K562 (cell line): ENCODE measurements at regions not wholly inside any gene's neighbourhood (a gene's known extent, or its start where the extent isn't known, plus 50 kb on each side); places are given as distances from the start of the nearest gene placed in this dataset.
A peak's percentile ranks its signal among the peaks of the same experiment; 100 is the strongest.

Source experiments
- ATAC-seq: fragments of 200-7000 bp; cut with Tn5 transposase; 3 replicates; pipeline ENCODE4 v1.9.1; 2020; ENCODE audit warnings: moderate library complexity
- BruUV-seq: library from RNA; stranded (reverse); fragments of 400-500 nt; replicated peaks from 2 replicates; lab custom pipeline; 2021; lab: Mats Ljungman, UMichigan
- CTCF ChIA-PET: fragments of 300-600 bp; formaldehyde crosslinking; extraction: SDS; loops from one replicate; lab custom pipeline; 2021; ENCODE audit warnings: low intra/inter-chr PET ratio; lab: Yijun Ruan, JAX
- POLR2A ChIA-PET: fragments of 300-600, 350-650 bp; sonication (Branson Sonifier 250); formaldehyde crosslinking; extraction: SDS; loops from one replicate; lab custom pipeline; 2021; ENCODE audit warnings: antibody characterized with exemption, inconsistent platforms; lab: Yijun Ruan, JAX
- DNase-seq, 4 experiments: peaks; one replicate each; pipeline versions ENCODE4 v3.0.0 to v3.0.0-alpha.2; 2011 to 2018; ENCODE audit warnings: low spot score in 3 of 4, mixed read lengths in 3 of 4; ENCODE audit errors: extremely low read depth in 1 of 4
- FAIRE-seq: peaks from 2 replicates; lab custom pipeline; 2011; peaks lifted over from hg19 to GRCh38; lab: Jason Lieb, UNC
- H2AFZ ChIP-seq: 2 replicates; pipeline ENCODE4 v1.6.0; 2011; ENCODE audit warnings: low read depth, low read length, control low read depth, inconsistent platforms
- H3K27ac ChIP-seq: fragments of 200-600 bp; 3 replicates; pipeline ENCODE4 v1.8.0; 2011; ENCODE audit warnings: low read depth, mild to moderate bottlenecking, control low read depth, inconsistent platforms, low read length, moderate library complexity, mixed read lengths; ENCODE audit errors: extremely low read depth
- H3K27me3 ChIP-seq, 2 experiments: fragments of 300-600 bp in 1 of 2; 2 replicates in 1 of 2; 3 replicates in 1 of 2; pipeline versions ENCODE4 v1.6.0 to v1.8.0; 2011; ENCODE audit warnings: inconsistent platforms in 2 of 2, low read length in 2 of 2, mild to moderate bottlenecking in 1 of 2, mixed read lengths in 1 of 2, moderate library complexity in 1 of 2; ENCODE audit not compliant: control insufficient read depth in 2 of 2, insufficient read depth in 2 of 2
- H3K36me3 ChIP-seq: fragments of 300-600 bp; 3 replicates; pipeline ENCODE4 v1.8.0; 2011; ENCODE audit warnings: mild to moderate bottlenecking, low read length, inconsistent platforms; ENCODE audit not compliant: control insufficient read depth, insufficient read depth
- H3K4me1 ChIP-seq, 2 experiments: fragments of 200-600 bp in 1 of 2; replicated peaks in 1 of 2; 2 replicates in 1 of 2; 3 replicates in 1 of 2; pipeline versions ENCODE4 v1.5.1 to v1.8.0; 2011; ENCODE audit warnings: inconsistent platforms in 2 of 2, low read length in 2 of 2, mild to moderate bottlenecking in 1 of 2, mixed read lengths in 1 of 2, moderate library complexity in 1 of 2; ENCODE audit not compliant: control insufficient read depth in 2 of 2, insufficient read depth in 2 of 2
- H3K4me2 ChIP-seq: 2 replicates; pipeline ENCODE4 v1.6.1; 2011; ENCODE audit warnings: low read length, control low read depth, inconsistent platforms, mixed read lengths; ENCODE audit not compliant: insufficient read depth
- H3K4me3 ChIP-seq: fragments of 200-600 bp; sonication (generic), shearing (Covaris generic); 2 replicates; pipeline ENCODE4 v1.5.1; 2016; ENCODE audit warnings: control low read depth, inconsistent platforms
- H3K79me2 ChIP-seq: fragments of 200-600 bp; 3 replicates; pipeline ENCODE4 v1.8.0; 2011; ENCODE audit warnings: low read length, inconsistent platforms; ENCODE audit not compliant: control insufficient read depth, insufficient read depth
- H3K9ac ChIP-seq, 2 experiments: 2 replicates each; pipeline versions ENCODE4 v1.6.0 to v1.6.1; 2011; ENCODE audit warnings: low read depth in 2 of 2, low read length in 2 of 2, control low read depth in 1 of 2, inconsistent platforms in 1 of 2, mild to moderate bottlenecking in 1 of 2, mixed read lengths in 1 of 2; ENCODE audit not compliant: insufficient read depth in 1 of 2
- H3K9me1 ChIP-seq: one replicate; pipeline ENCODE4 v1.6.0; 2011; ENCODE audit warnings: inconsistent platforms, mild to moderate bottlenecking, low read length, moderate library complexity; ENCODE audit not compliant: control insufficient read depth, insufficient read depth
- H3K9me3 ChIP-seq: replicated peaks from 2 replicates; pipeline ENCODE4 v1.5.1; 2011; ENCODE audit warnings: low read depth, low read length, inconsistent platforms; ENCODE audit not compliant: control insufficient read depth, insufficient read depth
- H4K20me1 ChIP-seq: replicated peaks from 2 replicates; pipeline ENCODE4 v1.6.1; 2011; ENCODE audit warnings: low read length, inconsistent platforms, mixed read lengths; ENCODE audit not compliant: control insufficient read depth, insufficient read depth
- ADNP ChIP-seq: fragments of 200-800 bp; sonication (Bioruptor generic); IDR thresholded peaks from 2 replicates; pipeline ENCODE4 v1.6.1; 2016; ENCODE audit warnings: missing genetic modification characterization, missing compliant biosample characterization
- JUND ChIP-seq, 2 experiments: IDR thresholded peaks; 2 replicates in 1 of 2; 3 replicates in 1 of 2; pipeline ENCODE4 v1.6.1; 2011; ENCODE audit warnings: borderline replicate concordance in 2 of 2, low read depth in 2 of 2, low read length in 2 of 2, improper control_type of control experiment in 1 of 2, missing biosample characterization in 1 of 2, missing genetic modification characterization in 1 of 2, missing genetic modification reagents in 1 of 2
- TCF3 ChIP-seq: sonication (generic); formaldehyde crosslinking; IDR thresholded peaks from 2 replicates; pipeline ENCODE4 v1.4.0; 2020; ENCODE audit warnings: mild to moderate bottlenecking, missing genetic modification reagents
- TFE3 ChIP-seq: fragments of 450-650 bp; formaldehyde crosslinking; IDR thresholded peaks from 2 replicates; pipeline ENCODE4 v1.4.0; 2020; ENCODE audit warnings: mild to moderate bottlenecking, mixed read lengths
- TOE1 ChIP-seq, 2 experiments: fragments of 450-650 bp in 1 of 2; sonication (generic) in 1 of 2; formaldehyde crosslinking in 1 of 2; IDR thresholded peaks; 2 replicates each; pipeline versions ENCODE4 v1.7.1 to v1.8.0; 2016 to 2022; ENCODE audit warnings: borderline replicate concordance in 2 of 2, mild to moderate bottlenecking in 2 of 2, antibody characterized with exemption in 1 of 2, inconsistent platforms in 1 of 2, low read depth in 1 of 2, missing genetic modification reagents in 1 of 2, moderate library complexity in 1 of 2
- WGBS: fragments of 100-300 bp; shearing (Covaris generic); methylation state at CpG from one replicate; pipeline ENCODE4 v1.1.6; 2016; ENCODE audit warnings: low coverage, mixed read lengths; ENCODE audit not compliant: insufficient coverage; ENCODE audit errors: missing lambda C conversion rate; 5-methylcytosine and 5-hydroxymethylcytosine counted together
- in situ Hi-C: fragments of 300-500 bp; cut with MboI; formaldehyde crosslinking; loops from 4 replicates; pipeline ENCODE4 v1.15.0; 2018; ENCODE audit warnings: inconsistent platforms, mixed read lengths
- intact Hi-C: fragments of 100-400 bp; cut with micrococcal nuclease; formaldehyde crosslinking; loops from 2 replicates; pipeline ENCODE4 v1.14.2; 2022

DNA sequence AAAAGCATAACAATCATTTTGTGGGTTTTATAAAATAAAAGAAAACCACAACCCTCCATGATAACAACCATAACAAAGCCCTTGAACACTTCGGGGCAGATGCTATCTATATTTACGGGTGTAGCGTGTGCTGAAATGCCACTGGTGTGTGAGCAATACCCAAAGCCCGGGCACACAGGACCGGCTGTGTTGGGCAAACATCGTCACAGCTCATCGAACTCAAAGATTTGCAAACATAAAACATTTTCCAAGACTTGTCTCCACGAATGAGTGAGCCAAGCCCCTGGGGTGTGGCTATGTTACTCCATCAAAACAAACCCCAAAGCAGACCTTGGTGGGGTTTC is 290.2 kb downstream of the LPIN1 start:
- H3K4me2 ChIP-seq, result no peak overlapping the region
- intact Hi-C loops, result no loop called here
- DNase-seq (no peak), FAIRE-seq (no peak), ATAC-seq (no peak)
- no peaks in the 10 kb centered on the region for H3K27me3 ChIP-seq
- H3K36me3 ChIP-seq, result no peaks in the 10 kb centered on the region
- H4K20me1 ChIP-seq, result no peaks in the 10 kb centered on the region
- H3K9me3 ChIP-seq, result no peaks in the 10 kb centered on the region
- H3K79me2 ChIP-seq, result no peaks in the 10 kb centered on the region
- in situ Hi-C loops, result no loop called here
- CTCF ChIA-PET, result no interaction called here
- no peak for TF ChIP-seq TFE3 (CRISPR knock-in tag)
- TF ChIP-seq ADNP, result peak; percentile 65; the same call in 1 of the 2 replicates
- H3K27ac ChIP-seq, result no peak overlapping the region
- POLR2A ChIA-PET, result interaction anchor here (1.3 kb wide), 1 partner anchor 30 kb away, joined by 5 read pairs; no protein-coding TSS in a partner anchor
- H3K4me3 ChIP-seq, result no peak overlapping the region
- no peaks in the 10 kb centered on the region for H3K9me1 ChIP-seq
- H3K9ac ChIP-seq, result no peak overlapping the region
- no TSS peak for BruUV-seq
- H2AFZ ChIP-seq, result no peak overlapping the region
- H3K4me1 ChIP-seq, result peaks cover 0 to 8% of the 10 kb centered on the region in 2 experiments; a peak in 1 of 5 replicates
- 62% methylated on average over 8 of the region's 8 CpGs for WGBS

DNA sequence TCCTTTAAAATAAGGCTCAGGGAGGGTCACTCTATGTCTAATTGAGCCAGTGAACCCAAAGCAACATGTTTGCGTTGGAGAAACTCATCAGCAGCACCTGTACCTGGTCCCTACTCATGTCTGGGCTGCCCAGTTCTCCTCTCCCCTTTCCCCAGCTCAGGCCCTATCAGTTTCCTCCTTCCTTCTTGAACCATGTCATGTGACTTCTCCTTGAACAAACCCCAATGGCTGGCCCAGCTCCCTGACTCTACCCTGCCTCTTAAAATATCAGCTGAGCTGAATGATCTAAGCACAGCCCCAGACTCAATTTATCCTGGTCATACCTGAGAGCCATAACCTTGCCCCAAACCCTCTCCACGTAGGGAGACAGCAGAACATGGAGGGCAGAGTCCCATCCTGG is 290.9 kb downstream of the LPIN1 start:
- WGBS, result 46% methylated on average over 2 of the region's 2 CpGs
- H2AFZ ChIP-seq, result peak overlapping the region; percentile 44; the same call in 1 of the 2 replicates
- no peak overlapping the region for H3K4me2 ChIP-seq
- BruUV-seq, result no TSS peak
- FAIRE-seq (no peak), DNase-seq (no peak), ATAC-seq (peak; percentile 54; the same call in 2 of the 3 replicates)
- intact Hi-C loops (no loop called here), in situ Hi-C loops (no loop called here)
- no peaks in the 10 kb centered on the region for H3K27me3 ChIP-seq
- POLR2A ChIA-PET, result interaction anchor here (0.7 kb wide), 1 partner anchor 219 kb away, joined by 3 read pairs; no protein-coding TSS in a partner anchor
- CTCF ChIA-PET, result no interaction called here
- no peak overlapping the region for H3K9ac ChIP-seq
- H4K20me1 ChIP-seq, result no peaks in the 10 kb centered on the region
- no peaks in the 10 kb centered on the region for H3K9me1 ChIP-seq
- H3K27ac ChIP-seq, result no peak overlapping the region
- H3K9me3 ChIP-seq, result no peaks in the 10 kb centered on the region
- H3K4me3 ChIP-seq, result no peak overlapping the region
- H3K79me2 ChIP-seq, result no peaks in the 10 kb centered on the region
- H3K36me3 ChIP-seq, result no peaks in the 10 kb centered on the region
- H3K4me1 ChIP-seq, result peaks cover 0 to 8% of the 10 kb centered on the region in 2 experiments; a peak in 1 of 5 replicates
- TF ChIP-seq TCF3 (CRISPR knock-in tag), result no peak
- TF ChIP-seq TFE3 (CRISPR knock-in tag), result peak; percentile 86
- TF ChIP-seq JUND (IDR thresholded peaks at IDR 0.05; ENCODE audit: borderline replicate concordance, low read depth, low read length), result no peak
- no peak for TF ChIP-seq JUND (tag; IDR thresholded peaks at IDR 0.05; ENCODE audit: borderline replicate concordance, low read depth, low read length)
- TF ChIP-seq TOE1 (IDR thresholded peaks at IDR 0.05; ENCODE audit: borderline replicate concordance), result peak; percentile 63; the same call in 1 of the 2 replicates
- TF ChIP-seq TOE1 (CRISPR knock-in tag; IDR thresholded peaks at IDR 0.05; ENCODE audit: borderline replicate concordance, low read depth), result no peak
